ENCODE measurements at regions not wholly inside any gene's neighbourhood (a gene's known extent, or its start where the extent isn't known, plus 50 kb on each side); places are given as distances from the start of the nearest gene placed in this dataset.

- TF ChIP-seq, protein P1, sequence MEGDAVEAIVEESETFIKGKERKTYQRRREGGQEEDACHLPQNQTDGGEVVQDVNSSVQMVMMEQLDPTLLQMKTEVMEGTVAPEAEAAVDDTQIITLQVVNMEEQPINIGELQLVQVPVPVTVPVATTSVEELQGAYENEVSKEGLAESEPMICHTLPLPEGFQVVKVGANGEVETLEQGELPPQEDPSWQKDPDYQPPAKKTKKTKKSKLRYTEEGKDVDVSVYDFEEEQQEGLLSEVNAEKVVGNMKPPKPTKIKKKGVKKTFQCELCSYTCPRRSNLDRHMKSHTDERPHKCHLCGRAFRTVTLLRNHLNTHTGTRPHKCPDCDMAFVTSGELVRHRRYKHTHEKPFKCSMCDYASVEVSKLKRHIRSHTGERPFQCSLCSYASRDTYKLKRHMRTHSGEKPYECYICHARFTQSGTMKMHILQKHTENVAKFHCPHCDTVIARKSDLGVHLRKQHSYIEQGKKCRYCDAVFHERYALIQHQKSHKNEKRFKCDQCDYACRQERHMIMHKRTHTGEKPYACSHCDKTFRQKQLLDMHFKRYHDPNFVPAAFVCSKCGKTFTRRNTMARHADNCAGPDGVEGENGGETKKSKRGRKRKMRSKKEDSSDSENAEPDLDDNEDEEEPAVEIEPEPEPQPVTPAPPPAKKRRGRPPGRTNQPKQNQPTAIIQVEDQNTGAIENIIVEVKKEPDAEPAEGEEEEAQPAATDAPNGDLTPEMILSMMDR (IDR thresholded peaks at IDR 0.05) = no peak
These were observed 602.9 kb downstream of the TYW1 start for GRCh38 chr7:67599331-67600062.

DNA sequence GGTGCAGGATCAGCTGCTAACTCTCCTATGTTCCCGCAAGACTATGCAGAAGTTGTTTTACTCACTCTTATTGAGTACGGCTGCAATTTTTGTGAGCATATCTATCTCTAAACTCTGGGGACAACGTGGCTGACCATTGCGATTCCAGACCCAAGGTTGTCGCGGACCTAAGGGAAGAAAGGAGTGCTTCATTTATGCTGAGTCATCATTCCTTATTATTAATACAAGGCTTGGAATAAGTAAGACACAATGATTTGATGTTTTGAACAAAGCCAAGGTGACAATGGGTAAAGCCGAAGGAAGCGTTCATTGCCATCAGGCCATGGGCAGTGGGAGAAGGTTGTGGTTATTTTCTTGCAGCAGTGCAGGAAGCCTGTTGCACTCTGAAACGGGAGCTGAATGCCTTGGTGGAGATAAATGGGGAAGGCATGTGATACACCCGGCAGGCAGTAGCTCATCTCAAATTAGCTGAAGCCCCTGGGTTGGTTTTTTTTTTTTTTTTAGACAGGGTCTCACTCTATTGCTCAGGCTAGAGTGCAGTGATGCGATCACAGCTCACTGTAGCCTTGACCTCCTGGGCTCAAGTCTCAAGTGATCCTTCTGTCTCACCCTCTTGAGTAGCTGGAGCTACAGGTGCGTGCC lies 605.7 kb downstream of the TYW1 start:
- H3K4me1 ChIP-seq = no peaks in the 10 kb centered on the region
- H3K4me3 ChIP-seq = no peak overlapping the region
- H3K9me3 ChIP-seq = peaks cover 0 to 10% of the 10 kb centered on the region in 2 donors
- H3K36me3 ChIP-seq = no peaks in the 10 kb centered on the region
- DNase-seq (ENCODE audit: low spot score) = no peak
- no peaks in the 10 kb centered on the region for H3K27me3 ChIP-seq
- H3K27ac ChIP-seq = no peak overlapping the region
- TF ChIP-seq, protein P1 (IDR thresholded peaks at IDR 0.05) = no peak

More at GRCh38 chr7:67599331-67600062, 602.9 kb downstream of the TYW1 start:
- no peaks in the 10 kb centered on the region for H3K27me3 ChIP-seq
- no peaks in the 10 kb centered on the region for H3K36me3 ChIP-seq
- H3K4me3 ChIP-seq = no peak overlapping the region
- H3K27ac ChIP-seq = no peak overlapping the region
- no peak for DNase-seq (ENCODE audit: low spot score)
- no peaks in the 10 kb centered on the region for H3K4me1 ChIP-seq
- H3K9me3 ChIP-seq = no peaks in the 10 kb centered on the region

DNA sequence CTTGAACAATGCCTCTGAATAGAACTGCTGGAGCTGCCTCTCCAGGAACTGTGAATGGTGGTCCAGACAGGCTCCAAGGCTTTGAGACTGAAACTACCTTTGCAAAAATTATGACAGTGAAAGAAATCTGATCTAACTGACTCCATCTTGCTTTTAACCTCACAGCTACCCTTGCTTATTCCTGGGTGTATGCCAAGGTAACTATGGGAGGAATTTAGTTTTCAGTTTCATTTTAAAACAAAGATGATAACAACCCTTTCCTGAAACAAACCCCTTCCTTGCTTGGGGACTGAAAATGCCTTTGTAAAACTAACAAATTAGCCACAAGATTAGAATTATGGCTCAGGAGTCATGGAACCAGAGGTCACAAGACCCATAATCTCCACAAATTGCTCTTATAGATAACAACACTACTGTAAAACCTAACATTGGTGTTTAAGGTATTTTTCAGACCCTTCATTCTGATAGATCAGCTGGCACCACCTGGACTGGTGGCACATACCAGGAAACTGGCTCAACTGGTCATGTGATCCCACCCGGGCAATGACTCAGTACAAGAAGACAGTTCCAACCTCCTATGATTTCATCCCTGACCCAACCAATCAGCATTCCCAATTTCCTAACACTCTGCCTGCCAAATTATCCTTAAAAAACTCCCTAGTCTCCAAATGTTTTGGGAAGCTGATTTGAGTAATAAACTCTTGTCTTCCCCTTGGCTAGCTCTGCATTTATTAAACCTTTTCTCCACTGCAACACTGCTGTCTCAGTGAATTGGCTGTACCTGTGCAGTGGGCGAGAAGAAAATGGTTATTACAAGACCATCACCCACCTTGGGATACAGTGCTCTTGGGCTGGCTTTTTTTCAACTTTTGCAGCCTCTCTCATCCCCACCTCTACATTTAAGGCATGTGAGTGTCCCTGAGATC lies 608.1 kb downstream of the TYW1 start:
- no peaks in the 10 kb centered on the region for H3K27me3 ChIP-seq

GRCh38 chr7:67608806-67609205 lies 612.2 kb downstream of the TYW1 start:
- Histone ChIP-seq H3K4me3 (no peak overlapping the region), H3K4me1 (no peaks in the 10 kb centered on the region), H3K27ac (no peak overlapping the region), H3K36me3 (no peaks in the 10 kb centered on the region), H3K9me3 (peaks cover 0 to 24% of the 10 kb centered on the region in 2 donors), H3K27me3 (no peaks in the 10 kb centered on the region)
- DNase-seq (ENCODE audit: low spot score) = no peak
- TF ChIP-seq, protein P1 (IDR thresholded peaks at IDR 0.05) = no peak

More for the DNA sequence above, 608.1 kb downstream of the TYW1 start:
- peaks cover 0 to 10% of the 10 kb centered on the region in 2 donors for H3K9me3 ChIP-seq
- H3K27ac ChIP-seq = no peak overlapping the region
- H3K4me1 ChIP-seq = no peaks in the 10 kb centered on the region
- no peak for DNase-seq (ENCODE audit: low spot score)
- no peaks in the 10 kb centered on the region for H3K36me3 ChIP-seq
- TF ChIP-seq, protein P1 (IDR thresholded peaks at IDR 0.05) = no peak
- no peak overlapping the region for H3K4me3 ChIP-seq

GRCh38 chr7:67610897-67611296 lies 614.3 kb downstream of the TYW1 start:
- no peak overlapping the region for H3K27ac ChIP-seq
- no peaks in the 10 kb centered on the region for H3K27me3 ChIP-seq
- no peak overlapping the region for H3K4me3 ChIP-seq
- peaks cover 0 to 14% of the 10 kb centered on the region in 2 donors for H3K9me3 ChIP-seq
- no peak for DNase-seq (ENCODE audit: low spot score)
- H3K36me3 ChIP-seq = no peaks in the 10 kb centered on the region
- no peaks in the 10 kb centered on the region for H3K4me1 ChIP-seq
- TF ChIP-seq, protein P1 (IDR thresholded peaks at IDR 0.05) = no peak
